ENCODE measurements at regions not wholly inside any gene's neighbourhood (a gene's known extent, or its start where the extent isn't known, plus 50 kb on each side); places are given as distances from the start of the nearest gene placed in this dataset.
"Not testable (repeated sequence)": the region's sequence is repeated elsewhere in the genome, so short reads cannot be mapped to it uniquely, and the experiment has no call there.

GRCh38 chr12:124216966-124217365 lies 77.9 kb upstream of the RFLNA start:
- TF ChIP-seq CTCF (IDR thresholded peaks at IDR 0.05; ENCODE audit: insufficient read depth, low read depth, low read length, missing control alignments): no peak

GRCh38 chr12:124217508-124218242 lies 77.2 kb upstream of the RFLNA start:
- TF ChIP-seq CTCF (IDR thresholded peaks at IDR 0.05; ENCODE audit: insufficient read depth, low read depth, low read length, missing control alignments): no peak
- DNase-seq (ENCODE audit: low read depth): peak; percentile 12
- H3K4me3 ChIP-seq (ENCODE audit: low read depth, low read length): no peak overlapping the region

More at GRCh38 chr12:124216966-124217365, 77.9 kb upstream of the RFLNA start:
- no peak overlapping the region for H3K4me3 ChIP-seq (ENCODE audit: low read depth, low read length)
- no peak for DNase-seq (ENCODE audit: low read depth)

- no peak for TF ChIP-seq CTCF (IDR thresholded peaks at IDR 0.05; ENCODE audit: insufficient read depth, low read depth, low read length, missing control alignments)
- DNase-seq (ENCODE audit: low read depth): no peak
- no peak overlapping the region for H3K4me3 ChIP-seq (ENCODE audit: low read depth, low read length)
Observed at GRCh38 chr12:124218243-124218560, 76.7 kb upstream of the RFLNA start.

GRCh38 chr12:124218650-124219049 lies 76.2 kb upstream of the RFLNA start:
- not testable (repeated sequence) for H3K4me3 ChIP-seq (ENCODE audit: low read depth, low read length); DNase-seq (ENCODE audit: low read depth)

GRCh38 chr12:124222368-124223245 lies 72.3 kb upstream of the RFLNA start:
- no peak for TF ChIP-seq CTCF (IDR thresholded peaks at IDR 0.05; ENCODE audit: insufficient read depth, low read depth, low read length, missing control alignments)
- no peak overlapping the region for H3K4me3 ChIP-seq (ENCODE audit: low read depth, low read length)
- DNase-seq (ENCODE audit: low read depth): no peak

GRCh38 chr12:124223733-124224138 lies 71.2 kb upstream of the RFLNA start:
- not testable (repeated sequence) for H3K4me3 ChIP-seq (ENCODE audit: low read depth, low read length); DNase-seq (ENCODE audit: low read depth)

- no peak overlapping the region for H3K4me3 ChIP-seq (ENCODE audit: low read depth, low read length)
- TF ChIP-seq CTCF (IDR thresholded peaks at IDR 0.05; ENCODE audit: insufficient read depth, low read depth, low read length, missing control alignments): no peak
Observed at GRCh38 chr12:124224535-124225110, 70.3 kb upstream of the RFLNA start.

More at GRCh38 chr12:124224535-124225110, 70.3 kb upstream of the RFLNA start:
- DNase-seq (ENCODE audit: low read depth): no peak

Measured in GM12865 (cell line).